Body of pancreas (tissue), 4 donors: ENCODE measurements at regions not wholly inside any gene's neighbourhood (a gene's known extent, or its start where the extent isn't known, plus 50 kb on each side); places are given as distances from the start of the nearest gene placed in this dataset.

ENCODE experiments used
- CTCF ChIP-seq, 7 experiments: fragments of 450-650 bp in 4 of 7; fragments of 200-600 bp in 3 of 7; sonication (generic) in 3 of 7; IDR thresholded peaks; one replicate each; pipeline ENCODE4 v1.5.1; 2016 to 2019; ENCODE audit warnings: antibody characterized with exemption in 7 of 7
- POLR2A ChIP-seq, 3 donors: fragments of 450-650 bp; IDR thresholded peaks; one replicate each; pipeline ENCODE4 v1.6.1; 2016; ENCODE audit warnings: antibody characterized with exemption in 3 of 3, mild to moderate bottlenecking in 2 of 3

- TF ChIP-seq CTCF (IDR thresholded peaks at IDR 0.05), result no peak
- no peak for TF ChIP-seq POLR2A (IDR thresholded peaks at IDR 0.05)
Observed at GRCh38 chr10:118101501-118101900, 54.8 kb upstream of the RAB11FIP2 start.
